Natural killer cell (primary cell): ENCODE measurements at regions not wholly inside any gene's neighbourhood (a gene's known extent, or its start where the extent isn't known, plus 50 kb on each side); places are given as distances from the start of the nearest gene placed in this dataset.

Source experiments
- ATAC-seq, 3 donors: fragments of 150-1000 bp in 2 of 3; fragments of 200-7000 bp in 1 of 3; cut with Tn5 transposase; 1 replicate in 1 of 3; 2 replicates in 2 of 3; pipeline ENCODE4 v1.10.0; 2021; ENCODE audit warnings: mild to moderate bottlenecking in 2 of 3, moderate library complexity in 2 of 3
- DNase-seq, 2 donors: peaks; one replicate each; pipeline versions ENCODE4 v3.0.0 to v3.0.0-alpha.2; 2013 to 2021; ENCODE audit warnings: mixed read lengths in 1 of 2
- H3K27ac ChIP-seq: one replicate; pipeline ENCODE4 v1.5.1; 2013; ENCODE audit warnings: mild to moderate bottlenecking, low read length
- H3K27me3 ChIP-seq: one replicate; pipeline ENCODE4 v1.6.1; 2013; ENCODE audit warnings: low read length; ENCODE audit not compliant: control insufficient read depth, insufficient read depth
- H3K36me3 ChIP-seq: one replicate; pipeline ENCODE4 v1.6.1; 2013; ENCODE audit warnings: low read length; ENCODE audit not compliant: control insufficient read depth, insufficient read depth
- H3K4me1 ChIP-seq: one replicate; pipeline ENCODE4 v1.6.1; 2013; ENCODE audit warnings: low read length; ENCODE audit not compliant: control insufficient read depth, insufficient read depth
- H3K4me3 ChIP-seq: one replicate; pipeline ENCODE4 v1.5.1; 2013; ENCODE audit warnings: low read length
- H3K9me3 ChIP-seq: one replicate; pipeline ENCODE4 v1.6.1; 2013; ENCODE audit warnings: low read length; ENCODE audit not compliant: control insufficient read depth, insufficient read depth
- H3K27ac Mint-ChIP-seq, 2 donors: one replicate each; pipeline ENCODE4 v1.8.0; 2022; ENCODE audit warnings: mild to moderate bottlenecking in 2 of 2, mixed read lengths in 2 of 2, moderate library complexity in 1 of 2
- H3K27me3 Mint-ChIP-seq, 2 donors: one replicate each; pipeline ENCODE4 v1.8.0; 2022; ENCODE audit warnings: low read depth in 2 of 2, mixed read lengths in 2 of 2
- H3K36me3 Mint-ChIP-seq: one replicate; pipeline ENCODE4 v1.8.0; 2022; ENCODE audit warnings: mixed read lengths
- H3K4me1 Mint-ChIP-seq, 2 donors: one replicate each; pipeline ENCODE4 v1.8.0; 2022; ENCODE audit warnings: mixed read lengths in 2 of 2
- H3K4me3 Mint-ChIP-seq: one replicate; pipeline ENCODE4 v1.8.0; 2022; ENCODE audit warnings: mild to moderate bottlenecking, moderate library complexity, mixed read lengths
- H3K9me3 Mint-ChIP-seq, 2 donors: one replicate each; pipeline ENCODE4 v1.8.0; 2022; ENCODE audit warnings: mixed read lengths in 2 of 2
- WGBS: methylation state at CpG from one replicate; pipeline ENCODE4 v1.1.7; 2013; ENCODE audit warnings: missing lambda C conversion rate; ENCODE audit not compliant: insufficient coverage; 5-methylcytosine and 5-hydroxymethylcytosine counted together
- intact Hi-C: fragments of 100-400 bp; cut with micrococcal nuclease; formaldehyde crosslinking; loops from one replicate; pipeline ENCODE4 v1.14.2; 2022
- TF ChIP-seq, protein P1 (sequence below): fragments of 200-600 bp; IDR thresholded peaks from one replicate; pipeline ENCODE4 v1.8.0; 2022; ENCODE audit warnings: antibody characterized with exemption

DNA sequence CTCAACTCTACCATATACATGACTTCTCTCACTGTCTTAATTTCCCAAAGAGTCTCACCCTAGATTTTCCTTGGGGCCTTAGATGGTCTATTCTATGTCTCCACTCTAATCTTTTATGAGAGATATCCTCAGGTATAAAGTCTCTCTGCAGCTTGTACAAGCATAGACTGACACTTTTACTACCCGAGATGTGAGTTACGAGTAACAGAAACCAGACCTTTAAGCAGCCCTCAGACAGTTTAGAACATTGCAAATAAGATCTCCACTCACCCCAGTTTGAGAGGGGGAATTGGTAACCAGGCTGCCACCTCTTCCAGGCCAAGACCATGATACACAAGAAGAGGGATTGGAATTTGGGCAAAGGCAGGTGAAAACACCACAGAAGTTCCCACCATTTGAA lies 542.5 kb downstream of the TLE4 start:
- Histone ChIP-seq H3K36me3 (no peaks in the 10 kb centered on the region), H3K27me3 (no peaks in the 10 kb centered on the region), H3K4me1 (no peaks in the 10 kb centered on the region), H3K9me3 (no peaks in the 10 kb centered on the region), H3K27ac (no peak overlapping the region), H3K4me3 (no peak overlapping the region)
- TF ChIP-seq, protein P1, sequence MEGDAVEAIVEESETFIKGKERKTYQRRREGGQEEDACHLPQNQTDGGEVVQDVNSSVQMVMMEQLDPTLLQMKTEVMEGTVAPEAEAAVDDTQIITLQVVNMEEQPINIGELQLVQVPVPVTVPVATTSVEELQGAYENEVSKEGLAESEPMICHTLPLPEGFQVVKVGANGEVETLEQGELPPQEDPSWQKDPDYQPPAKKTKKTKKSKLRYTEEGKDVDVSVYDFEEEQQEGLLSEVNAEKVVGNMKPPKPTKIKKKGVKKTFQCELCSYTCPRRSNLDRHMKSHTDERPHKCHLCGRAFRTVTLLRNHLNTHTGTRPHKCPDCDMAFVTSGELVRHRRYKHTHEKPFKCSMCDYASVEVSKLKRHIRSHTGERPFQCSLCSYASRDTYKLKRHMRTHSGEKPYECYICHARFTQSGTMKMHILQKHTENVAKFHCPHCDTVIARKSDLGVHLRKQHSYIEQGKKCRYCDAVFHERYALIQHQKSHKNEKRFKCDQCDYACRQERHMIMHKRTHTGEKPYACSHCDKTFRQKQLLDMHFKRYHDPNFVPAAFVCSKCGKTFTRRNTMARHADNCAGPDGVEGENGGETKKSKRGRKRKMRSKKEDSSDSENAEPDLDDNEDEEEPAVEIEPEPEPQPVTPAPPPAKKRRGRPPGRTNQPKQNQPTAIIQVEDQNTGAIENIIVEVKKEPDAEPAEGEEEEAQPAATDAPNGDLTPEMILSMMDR, result no peak
- DNase-seq, result no peak
- intact Hi-C loops, result no loop called here
- H3K27ac Mint-ChIP-seq, result no peak overlapping the region
- WGBS, result 63% methylated on average over 2 of the region's 2 CpGs
- ATAC-seq, result no peak
- H3K36me3 Mint-ChIP-seq, result no peaks in the 10 kb centered on the region
- H3K4me3 Mint-ChIP-seq, result no peak overlapping the region
- H3K9me3 Mint-ChIP-seq, result peaks cover 2% of the 10 kb centered on the region in 2 donors
- H3K27me3 Mint-ChIP-seq, result no peaks in the 10 kb centered on the region
- no peaks in the 10 kb centered on the region for H3K4me1 Mint-ChIP-seq

DNA sequence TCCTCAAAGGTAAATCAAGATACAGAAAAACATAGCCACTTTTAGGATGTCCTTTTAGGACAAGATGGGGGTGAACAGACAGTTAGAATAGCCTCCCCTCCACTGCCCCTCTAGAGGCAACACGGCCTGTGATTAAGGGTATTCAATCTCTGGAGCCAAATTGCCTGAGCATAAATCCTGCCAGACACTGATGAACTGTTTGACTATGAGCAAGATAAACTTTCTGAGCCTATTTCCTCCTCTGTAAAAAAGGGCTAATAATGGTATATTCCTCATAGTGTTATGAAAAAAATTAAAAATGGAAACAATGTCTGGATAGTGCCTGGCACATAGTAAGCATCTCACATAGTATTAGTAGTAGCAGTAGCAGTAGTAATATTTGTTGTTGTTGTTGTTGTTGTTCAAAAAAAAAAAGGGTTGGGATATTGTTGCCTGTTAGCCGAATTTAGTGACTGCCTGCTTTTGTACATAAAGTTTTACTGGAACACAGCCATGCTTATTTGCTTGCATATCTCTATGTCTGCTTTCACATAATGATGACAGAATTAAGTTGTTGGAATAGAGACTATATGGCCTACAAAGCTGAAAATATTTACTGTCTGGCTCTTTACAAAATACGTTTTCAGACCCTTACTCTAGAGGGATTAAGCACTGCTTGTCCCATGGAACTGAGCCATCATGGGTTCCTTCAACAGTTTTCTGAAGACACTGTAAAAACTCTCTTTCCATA lies 536.3 kb downstream of the TLE4 start:
- WGBS, result 70% methylated on average over 2 of the region's 3 CpGs
- no peak overlapping the region for H3K4me3 Mint-ChIP-seq
- ATAC-seq (no peak), DNase-seq (no peak)
- Histone ChIP-seq H3K27ac (no peak overlapping the region), H3K4me3 (no peak overlapping the region), H3K27me3 (no peaks in the 10 kb centered on the region), H3K4me1 (no peaks in the 10 kb centered on the region), H3K9me3 (no peaks in the 10 kb centered on the region), H3K36me3 (no peaks in the 10 kb centered on the region)
- H3K27ac Mint-ChIP-seq, result no peak overlapping the region
- intact Hi-C loops, result no loop called here
- peaks cover 2 to 7% of the 10 kb centered on the region in 2 donors for H3K9me3 Mint-ChIP-seq
- no peaks in the 10 kb centered on the region for H3K27me3 Mint-ChIP-seq
- TF ChIP-seq, protein P1, result no peak
- no peaks in the 10 kb centered on the region for H3K4me1 Mint-ChIP-seq
- H3K36me3 Mint-ChIP-seq, result no peaks in the 10 kb centered on the region

DNA sequence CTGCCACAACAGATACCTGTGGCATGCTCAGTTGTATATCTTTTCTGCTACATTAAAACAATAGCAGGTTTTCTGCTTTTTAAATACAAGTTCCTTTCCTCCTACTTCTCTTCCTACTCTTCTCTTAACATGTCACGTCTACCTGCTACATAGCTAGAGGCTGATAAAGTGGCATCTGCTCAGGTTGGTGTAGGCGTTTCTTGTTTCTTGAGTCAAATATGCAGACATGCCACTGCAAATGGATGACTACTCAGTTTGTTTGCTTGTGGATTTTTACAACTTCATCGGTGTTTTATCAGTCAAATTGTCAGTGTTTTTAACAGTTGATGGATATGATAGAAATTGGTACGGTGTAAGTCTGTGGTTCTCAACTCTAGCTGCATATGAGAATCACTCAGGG lies 525.7 kb downstream of the TLE4 start:
- Mint-ChIP-seq H3K36me3 (no peaks in the 10 kb centered on the region), H3K9me3 (peaks cover 0 to 2% of the 10 kb centered on the region in 2 donors), H3K4me3 (no peak overlapping the region), H3K27me3 (no peaks in the 10 kb centered on the region), H3K27ac (no peak overlapping the region), H3K4me1 (no peaks in the 10 kb centered on the region)
- no peaks in the 10 kb centered on the region for H3K36me3 ChIP-seq
- DNase-seq (no peak), ATAC-seq (no peak)
- TF ChIP-seq, protein P1, result no peak
- no peak overlapping the region for H3K27ac ChIP-seq
- H3K27me3 ChIP-seq, result no peaks in the 10 kb centered on the region
- 91% methylated on average over 4 of the region's 4 CpGs for whole genome bisulfite sequencing
- H3K4me1 ChIP-seq, result no peaks in the 10 kb centered on the region
- H3K4me3 ChIP-seq, result no peak overlapping the region
- no peaks in the 10 kb centered on the region for H3K9me3 ChIP-seq
- intact Hi-C loops, result no loop called here

DNA sequence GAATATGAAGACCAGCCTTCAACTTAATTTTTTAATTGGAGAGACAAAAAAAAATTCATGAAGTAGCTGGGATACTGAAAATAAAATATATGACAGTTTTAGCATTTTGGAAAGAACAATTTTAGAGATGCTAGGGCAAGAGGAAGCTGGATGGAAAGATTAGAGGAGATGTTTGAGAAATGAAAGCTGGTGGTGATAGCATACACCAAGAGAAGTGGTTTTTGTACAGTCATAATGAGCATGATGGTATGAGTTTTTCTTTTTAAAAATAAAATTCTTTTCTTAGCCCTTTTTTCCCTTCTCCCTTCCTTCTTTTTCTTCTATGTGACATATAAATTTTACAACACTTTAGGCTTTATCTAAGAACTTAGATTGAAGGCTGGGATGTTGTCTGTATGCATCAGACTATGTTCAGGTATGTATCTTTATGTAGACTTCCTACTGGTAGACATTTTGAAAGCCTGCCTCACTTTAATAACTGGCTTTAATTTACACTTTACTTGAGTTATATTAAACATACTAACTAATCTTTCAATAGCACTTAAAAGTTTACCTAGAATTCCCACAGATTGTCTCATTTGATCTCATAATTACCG lies 522.5 kb downstream of the TLE4 start:
- H3K27me3 ChIP-seq, result no peaks in the 10 kb centered on the region
- ATAC-seq (no peak), DNase-seq (no peak)
- no peaks in the 10 kb centered on the region for H3K9me3 ChIP-seq
- H3K36me3 ChIP-seq, result no peaks in the 10 kb centered on the region
- Mint-ChIP-seq H3K4me1 (no peaks in the 10 kb centered on the region), H3K4me3 (no peak overlapping the region), H3K27me3 (no peaks in the 10 kb centered on the region), H3K9me3 (peaks cover 0 to 2% of the 10 kb centered on the region in 2 donors), H3K27ac (no peak overlapping the region), H3K36me3 (no peaks in the 10 kb centered on the region)
- TF ChIP-seq, protein P1, result no peak
- WGBS, result no CpG with 5 or more reads among the region's 1 CpG
- no peak overlapping the region for H3K4me3 ChIP-seq
- no peak overlapping the region for H3K27ac ChIP-seq
- H3K4me1 ChIP-seq, result no peaks in the 10 kb centered on the region
- intact Hi-C loops, result no loop called here
